HL-60 (cell line): ENCODE measurements at regions not wholly inside any gene's neighbourhood (a gene's known extent, or its start where the extent isn't known, plus 50 kb on each side); places are given as distances from the start of the nearest gene placed in this dataset.

ENCODE experiments used
- DNase-seq, 2 experiments: peaks; one replicate each; pipeline ENCODE4 v3.0.0-alpha.2; 2010 to 2020; ENCODE audit warnings: low read depth in 1 of 2, low spot score in 1 of 2
- H3K27ac ChIP-seq: fragments of 250-450 bp; sonication (Bioruptor Pico); replicated peaks from 2 replicates; pipeline ENCODE4 v1.5.1; 2020; ENCODE audit warnings: mild to moderate bottlenecking, moderate library complexity
- H3K27me3 ChIP-seq: fragments of 250-450 bp; sonication (Bioruptor Pico); 2 replicates; pipeline ENCODE4 v1.5.1; 2021; ENCODE audit warnings: mild to moderate bottlenecking, moderate library complexity; ENCODE audit not compliant: insufficient read depth, poor library complexity, severe bottlenecking
- H3K4me3 ChIP-seq: replicated peaks from 2 replicates; pipeline ENCODE4 v1.5.1; 2011; ENCODE audit warnings: mild to moderate bottlenecking, control low read depth, low read length; ENCODE audit not compliant: insufficient read depth
- CTCF ChIP-seq: IDR thresholded peaks from one replicate; pipeline ENCODE4 v1.5.1; 2011; ENCODE audit warnings: low read length, control low read depth, inconsistent platforms; ENCODE audit not compliant: insufficient read depth
- GABPA ChIP-seq: IDR thresholded peaks from 2 replicates; pipeline ENCODE4 v1.6.1; 2012; ENCODE audit warnings: low read depth
- POLR2AphosphoS5 ChIP-seq: IDR thresholded peaks from 2 replicates; pipeline ENCODE4 v1.6.1; 2012; ENCODE audit warnings: low read depth
- REST ChIP-seq: IDR thresholded peaks from 2 replicates; pipeline ENCODE4 v1.6.1; 2012; ENCODE audit warnings: low read depth; ENCODE audit not compliant: insufficient replicate concordance
- SPI1 ChIP-seq: IDR thresholded peaks from 2 replicates; pipeline ENCODE4 v1.6.1; 2012; ENCODE audit warnings: low read depth, mild to moderate bottlenecking, borderline replicate concordance

- H3K27ac ChIP-seq = no peak overlapping the region
- H3K4me3 ChIP-seq = no peak overlapping the region
- no peak for TF ChIP-seq REST
- no peak for TF ChIP-seq CTCF
- TF ChIP-seq POLR2AphosphoS5 = no peak
- TF ChIP-seq GABPA = no peak
- no peak for TF ChIP-seq SPI1
- DNase-seq = no peak
- no peaks in the 10 kb centered on the region for H3K27me3 ChIP-seq
These were observed 471.3 kb downstream of the MTRR start for GRCh38 chr5:8340261-8340660.

- Histone ChIP-seq H3K27me3 (no peaks in the 10 kb centered on the region), H3K4me3 (no peak overlapping the region), H3K27ac (no peak overlapping the region)
- TF ChIP-seq GABPA (no peak), SPI1 (no peak), CTCF (no peak), POLR2AphosphoS5 (no peak), REST (no peak)
- no peak for DNase-seq
These were observed 471.9 kb downstream of the MTRR start for GRCh38 chr5:8340739-8341344.

GRCh38 chr5:8341406-8341805 lies 472.5 kb downstream of the MTRR start:
- TF ChIP-seq SPI1 = no peak
- no peak for TF ChIP-seq CTCF
- no peak for TF ChIP-seq REST
- TF ChIP-seq GABPA = no peak
- TF ChIP-seq POLR2AphosphoS5 = no peak
- no peak overlapping the region for H3K4me3 ChIP-seq
- H3K27ac ChIP-seq = no peak overlapping the region
- no peak for DNase-seq
- H3K27me3 ChIP-seq = no peaks in the 10 kb centered on the region
